Mucosa of rectum (tissue), 2 donors: ENCODE measurements at regions not wholly inside any gene's neighbourhood (a gene's known extent, or its start where the extent isn't known, plus 50 kb on each side); places are given as distances from the start of the nearest gene placed in this dataset.
"Not testable (repeated sequence)": the region's sequence is repeated elsewhere in the genome, so short reads cannot be mapped to it uniquely, and the experiment has no call there.

ENCODE experiments used
- H3K27ac ChIP-seq, 2 donors: one replicate each; pipeline ENCODE4 v1.7.0; 2013; ENCODE audit warnings: inconsistent platforms in 2 of 2, low read depth in 2 of 2, low read length in 2 of 2
- H3K27me3 ChIP-seq, 2 donors: one replicate each; pipeline ENCODE4 v1.7.0; 2013; ENCODE audit warnings: low read length in 2 of 2; ENCODE audit not compliant: control insufficient read depth in 2 of 2, insufficient read depth in 2 of 2
- H3K36me3 ChIP-seq, 2 donors: one replicate each; pipeline ENCODE4 v1.7.0; 2013; ENCODE audit warnings: low read length in 2 of 2; ENCODE audit not compliant: control insufficient read depth in 2 of 2, insufficient read depth in 2 of 2
- H3K4me1 ChIP-seq, 2 donors: one replicate each; pipeline ENCODE4 v1.7.0; 2013; ENCODE audit warnings: low read length in 2 of 2, mild to moderate bottlenecking in 1 of 2; ENCODE audit not compliant: control insufficient read depth in 2 of 2, insufficient read depth in 2 of 2
- H3K4me3 ChIP-seq, 2 donors: one replicate each; pipeline ENCODE4 v1.7.0; 2013; ENCODE audit warnings: low read length in 2 of 2
- H3K9ac ChIP-seq, 2 donors: one replicate each; pipeline ENCODE4 v1.7.0; 2013; ENCODE audit warnings: low read length in 2 of 2, low read depth in 1 of 2, mild to moderate bottlenecking in 1 of 2
- H3K9me3 ChIP-seq, 2 donors: one replicate each; pipeline ENCODE4 v1.7.0; 2013; ENCODE audit warnings: low read length in 2 of 2; ENCODE audit not compliant: control insufficient read depth in 2 of 2
- donor health status: healthy.
- donor health status: Normal muscosa, but diverticular disease.

GRCh38 chr6:86756640-86757229 is 180.6 kb upstream of the HTR1E start:
- no peaks in the 10 kb centered on the region for H3K4me1 ChIP-seq
- H3K36me3 ChIP-seq, result no peaks in the 10 kb centered on the region
- H3K27ac ChIP-seq, result no peak overlapping the region
- no peaks in the 10 kb centered on the region for H3K9me3 ChIP-seq
- no peak overlapping the region for H3K4me3 ChIP-seq
- no peak overlapping the region for H3K9ac ChIP-seq
- H3K27me3 ChIP-seq, result no peaks in the 10 kb centered on the region

- peaks cover 0 to 3% of the 10 kb centered on the region in 2 donors for H3K9me3 ChIP-seq
- H3K27ac ChIP-seq, result no peak overlapping the region
- no peaks in the 10 kb centered on the region for H3K27me3 ChIP-seq
- H3K4me1 ChIP-seq, result no peaks in the 10 kb centered on the region
- H3K4me3 ChIP-seq, result no peak overlapping the region
- no peak overlapping the region for H3K9ac ChIP-seq
- H3K36me3 ChIP-seq, result no peaks in the 10 kb centered on the region
These were observed 193.3 kb upstream of the HTR1E start for GRCh38 chr6:86744048-86744447.

- H3K9ac ChIP-seq, result no peak overlapping the region
- H3K9me3 ChIP-seq, result no peaks in the 10 kb centered on the region
- no peak overlapping the region for H3K27ac ChIP-seq
- no peaks in the 10 kb centered on the region for H3K36me3 ChIP-seq
- H3K27me3 ChIP-seq, result no peaks in the 10 kb centered on the region
- H3K4me1 ChIP-seq, result no peaks in the 10 kb centered on the region
- no peak overlapping the region for H3K4me3 ChIP-seq
These were observed 199.2 kb upstream of the HTR1E start for GRCh38 chr6:86738078-86738477.

- not testable (repeated sequence) for H3K27me3 ChIP-seq, H3K9ac ChIP-seq, H3K27ac ChIP-seq, H3K4me3 ChIP-seq, H3K36me3 ChIP-seq, H3K9me3 ChIP-seq, H3K4me1 ChIP-seq
These were observed 205.7 kb upstream of the HTR1E start for GRCh38 chr6:86731631-86732030.

GRCh38 chr6:86730772-86731171 is 206.6 kb upstream of the HTR1E start:
- not testable (repeated sequence) for H3K9me3 ChIP-seq, H3K4me3 ChIP-seq, H3K4me1 ChIP-seq, H3K27ac ChIP-seq, H3K36me3 ChIP-seq, H3K9ac ChIP-seq, H3K27me3 ChIP-seq

GRCh38 chr6:86730216-86730615 is 207.1 kb upstream of the HTR1E start:
- Histone ChIP-seq H3K9ac (no peak overlapping the region), H3K36me3 (no peaks in the 10 kb centered on the region), H3K27ac (no peak overlapping the region), H3K4me1 (no peaks in the 10 kb centered on the region), H3K27me3 (no peaks in the 10 kb centered on the region), H3K4me3 (no peak overlapping the region), H3K9me3 (peaks cover 0 to 3% of the 10 kb centered on the region in 2 donors)

- Histone ChIP-seq H3K9me3 (peaks cover 0 to 3% of the 10 kb centered on the region in 2 donors), H3K4me1 (no peaks in the 10 kb centered on the region), H3K36me3 (no peaks in the 10 kb centered on the region), H3K4me3 (no peak overlapping the region), H3K27me3 (no peaks in the 10 kb centered on the region), H3K9ac (no peak overlapping the region), H3K27ac (no peak overlapping the region)
These were observed 208.4 kb upstream of the HTR1E start for GRCh38 chr6:86728976-86729375.

- H3K27ac ChIP-seq, result no peak overlapping the region
- no peak overlapping the region for H3K4me3 ChIP-seq
- H3K9me3 ChIP-seq, result no peaks in the 10 kb centered on the region
- H3K4me1 ChIP-seq, result no peaks in the 10 kb centered on the region
- no peaks in the 10 kb centered on the region for H3K27me3 ChIP-seq
- no peaks in the 10 kb centered on the region for H3K36me3 ChIP-seq
- H3K9ac ChIP-seq, result no peak overlapping the region
These were observed 212.6 kb upstream of the HTR1E start for GRCh38 chr6:86724695-86725094.

- no peak overlapping the region for H3K27ac ChIP-seq
- no peaks in the 10 kb centered on the region for H3K27me3 ChIP-seq
- H3K4me1 ChIP-seq, result no peaks in the 10 kb centered on the region
- H3K4me3 ChIP-seq, result no peak overlapping the region
- H3K9me3 ChIP-seq, result no peaks in the 10 kb centered on the region
- no peaks in the 10 kb centered on the region for H3K36me3 ChIP-seq
- H3K9ac ChIP-seq, result no peak overlapping the region
These were observed 213.6 kb upstream of the HTR1E start for GRCh38 chr6:86723729-86724128.

GRCh38 chr6:86723151-86723550 is 214.2 kb upstream of the HTR1E start:
- H3K27ac ChIP-seq, result no peak overlapping the region
- H3K36me3 ChIP-seq, result no peaks in the 10 kb centered on the region
- H3K9me3 ChIP-seq, result no peaks in the 10 kb centered on the region
- H3K4me3 ChIP-seq, result no peak overlapping the region
- H3K4me1 ChIP-seq, result no peaks in the 10 kb centered on the region
- H3K9ac ChIP-seq, result no peak overlapping the region
- no peaks in the 10 kb centered on the region for H3K27me3 ChIP-seq

GRCh38 chr6:86722131-86722530 is 215.2 kb upstream of the HTR1E start:
- H3K9ac ChIP-seq, result no peak overlapping the region
- H3K9me3 ChIP-seq, result no peaks in the 10 kb centered on the region
- no peak overlapping the region for H3K27ac ChIP-seq
- no peaks in the 10 kb centered on the region for H3K4me1 ChIP-seq
- H3K4me3 ChIP-seq, result no peak overlapping the region
- no peaks in the 10 kb centered on the region for H3K27me3 ChIP-seq
- H3K36me3 ChIP-seq, result no peaks in the 10 kb centered on the region
